ENCODE measurements at regions not wholly inside any gene's neighbourhood (a gene's known extent, or its start where the extent isn't known, plus 50 kb on each side); places are given as distances from the start of the nearest gene placed in this dataset.

GRCh38 chr10:92785118-92785517 lies 63.2 kb upstream of the EXOC6 start:
- H3K27me3 ChIP-seq (ENCODE audit: insufficient read depth, low read length, poor library complexity, severe bottlenecking): no peaks in the 10 kb centered on the region
- H3K4me1 ChIP-seq (ENCODE audit: insufficient read depth, low read length, poor library complexity, severe bottlenecking): no peaks in the 10 kb centered on the region
- H4K20me1 ChIP-seq (ENCODE audit: insufficient read depth, low read length, poor library complexity, severe bottlenecking): no peaks in the 10 kb centered on the region
- H3K9me2 ChIP-seq (replicated peaks; ENCODE audit: low read depth, low read length): no peaks in the 10 kb centered on the region
- no peak overlapping the region for H3K9ac ChIP-seq (ENCODE audit: low read depth, low read length, poor library complexity, severe bottlenecking)
- no peak for TF ChIP-seq EZH2phosphoT487 (IDR thresholded peaks at IDR 0.05; ENCODE audit: borderline replicate concordance)
- TF ChIP-seq CTCF (conservative IDR thresholded peaks at IDR 0.05; ENCODE audit: low read length): no peak
- no peak overlapping the region for H3K4me3 ChIP-seq (ENCODE audit: low read length, poor library complexity, severe bottlenecking)
- no peaks in the 10 kb centered on the region for H3K36me3 ChIP-seq (ENCODE audit: insufficient read depth, low read length)
- H3K4me2 ChIP-seq (ENCODE audit: low read depth, low read length, poor library complexity, severe bottlenecking): no peak overlapping the region
- H2AFZ ChIP-seq (ENCODE audit: low read length): no peak overlapping the region
- H3K9me3 ChIP-seq (ENCODE audit: insufficient read depth, low read depth, low read length): no peaks in the 10 kb centered on the region
- no peaks in the 10 kb centered on the region for H3K79me2 ChIP-seq (ENCODE audit: insufficient read depth, low read length)
- no peaks in the 10 kb centered on the region for H3F3A ChIP-seq (ENCODE audit: low read depth)

GRCh38 chr10:92787557-92788152 lies 60.7 kb upstream of the EXOC6 start:
- H4K20me1 ChIP-seq (ENCODE audit: insufficient read depth, low read length, poor library complexity, severe bottlenecking): no peaks in the 10 kb centered on the region
- no peaks in the 10 kb centered on the region for H3K4me1 ChIP-seq (ENCODE audit: insufficient read depth, low read length, poor library complexity, severe bottlenecking)
- H3K36me3 ChIP-seq (ENCODE audit: insufficient read depth, low read length): no peaks in the 10 kb centered on the region
- H3K4me2 ChIP-seq (ENCODE audit: low read depth, low read length, poor library complexity, severe bottlenecking): no peak overlapping the region
- no peaks in the 10 kb centered on the region for H3K79me2 ChIP-seq (ENCODE audit: insufficient read depth, low read length)
- no peak overlapping the region for H3K9ac ChIP-seq (ENCODE audit: low read depth, low read length, poor library complexity, severe bottlenecking)
- TF ChIP-seq EZH2phosphoT487 (IDR thresholded peaks at IDR 0.05; ENCODE audit: borderline replicate concordance) (no peak), CTCF (conservative IDR thresholded peaks at IDR 0.05; ENCODE audit: low read length) (no peak)
- H3F3A ChIP-seq (ENCODE audit: low read depth): no peaks in the 10 kb centered on the region
- H2AFZ ChIP-seq (ENCODE audit: low read length): no peak overlapping the region
- H3K4me3 ChIP-seq (ENCODE audit: low read length, poor library complexity, severe bottlenecking): no peak overlapping the region
- no peaks in the 10 kb centered on the region for H3K9me3 ChIP-seq (ENCODE audit: insufficient read depth, low read depth, low read length)
- no peaks in the 10 kb centered on the region for H3K27me3 ChIP-seq (ENCODE audit: insufficient read depth, low read length, poor library complexity, severe bottlenecking)
- no peaks in the 10 kb centered on the region for H3K9me2 ChIP-seq (replicated peaks; ENCODE audit: low read depth, low read length)

GRCh38 chr10:92789067-92789466 lies 59.3 kb upstream of the EXOC6 start:
- H3F3A ChIP-seq (ENCODE audit: low read depth): no peaks in the 10 kb centered on the region
- TF ChIP-seq CTCF (conservative IDR thresholded peaks at IDR 0.05; ENCODE audit: low read length) (no peak), EZH2phosphoT487 (IDR thresholded peaks at IDR 0.05; ENCODE audit: borderline replicate concordance) (no peak)
- no peaks in the 10 kb centered on the region for H3K27me3 ChIP-seq (ENCODE audit: insufficient read depth, low read length, poor library complexity, severe bottlenecking)
- no peaks in the 10 kb centered on the region for H3K79me2 ChIP-seq (ENCODE audit: insufficient read depth, low read length)
- no peak overlapping the region for H3K4me2 ChIP-seq (ENCODE audit: low read depth, low read length, poor library complexity, severe bottlenecking)
- no peaks in the 10 kb centered on the region for H3K4me1 ChIP-seq (ENCODE audit: insufficient read depth, low read length, poor library complexity, severe bottlenecking)
- H4K20me1 ChIP-seq (ENCODE audit: insufficient read depth, low read length, poor library complexity, severe bottlenecking): no peaks in the 10 kb centered on the region
- H3K4me3 ChIP-seq (ENCODE audit: low read length, poor library complexity, severe bottlenecking): no peak overlapping the region
- no peaks in the 10 kb centered on the region for H3K9me2 ChIP-seq (replicated peaks; ENCODE audit: low read depth, low read length)
- H2AFZ ChIP-seq (ENCODE audit: low read length): no peak overlapping the region
- H3K36me3 ChIP-seq (ENCODE audit: insufficient read depth, low read length): no peaks in the 10 kb centered on the region
- 0 out of 2 replicates have a peak, but pooled peaks cover 3% of the 10 kb centered on the region for H3K9me3 ChIP-seq (ENCODE audit: insufficient read depth, low read depth, low read length)
- H3K9ac ChIP-seq (ENCODE audit: low read depth, low read length, poor library complexity, severe bottlenecking): no peak overlapping the region
